ENCODE measurements at regions not wholly inside any gene's neighbourhood (a gene's known extent, or its start where the extent isn't known, plus 50 kb on each side); places are given as distances from the start of the nearest gene placed in this dataset.
"Not testable (repeated sequence)": the region's sequence is repeated elsewhere in the genome, so short reads cannot be mapped to it uniquely, and the experiment has no call there.

DNA sequence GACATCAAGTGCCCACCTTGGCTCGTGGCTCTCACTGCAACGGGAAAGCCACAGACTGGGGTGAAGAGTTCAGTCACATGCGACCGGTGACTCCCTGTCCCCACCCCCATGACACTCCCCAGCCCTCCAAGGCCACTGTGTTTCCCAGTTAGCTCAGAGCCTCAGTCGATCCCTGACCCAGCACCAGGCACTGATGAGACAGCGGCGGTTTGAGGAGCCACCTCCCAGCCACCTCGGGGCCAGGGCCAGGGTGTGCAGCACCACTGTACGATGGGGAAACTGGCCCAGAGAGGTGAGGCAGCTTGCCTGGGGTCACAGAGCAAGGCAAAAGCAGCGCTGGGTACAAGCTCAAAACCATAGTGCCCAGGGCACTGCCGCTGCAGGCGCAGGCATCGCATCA, 266.0 kb downstream of the OR4F29 start:
- TF ChIP-seq, protein P1, sequence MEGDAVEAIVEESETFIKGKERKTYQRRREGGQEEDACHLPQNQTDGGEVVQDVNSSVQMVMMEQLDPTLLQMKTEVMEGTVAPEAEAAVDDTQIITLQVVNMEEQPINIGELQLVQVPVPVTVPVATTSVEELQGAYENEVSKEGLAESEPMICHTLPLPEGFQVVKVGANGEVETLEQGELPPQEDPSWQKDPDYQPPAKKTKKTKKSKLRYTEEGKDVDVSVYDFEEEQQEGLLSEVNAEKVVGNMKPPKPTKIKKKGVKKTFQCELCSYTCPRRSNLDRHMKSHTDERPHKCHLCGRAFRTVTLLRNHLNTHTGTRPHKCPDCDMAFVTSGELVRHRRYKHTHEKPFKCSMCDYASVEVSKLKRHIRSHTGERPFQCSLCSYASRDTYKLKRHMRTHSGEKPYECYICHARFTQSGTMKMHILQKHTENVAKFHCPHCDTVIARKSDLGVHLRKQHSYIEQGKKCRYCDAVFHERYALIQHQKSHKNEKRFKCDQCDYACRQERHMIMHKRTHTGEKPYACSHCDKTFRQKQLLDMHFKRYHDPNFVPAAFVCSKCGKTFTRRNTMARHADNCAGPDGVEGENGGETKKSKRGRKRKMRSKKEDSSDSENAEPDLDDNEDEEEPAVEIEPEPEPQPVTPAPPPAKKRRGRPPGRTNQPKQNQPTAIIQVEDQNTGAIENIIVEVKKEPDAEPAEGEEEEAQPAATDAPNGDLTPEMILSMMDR (IDR thresholded peaks at IDR 0.05): not testable (repeated sequence)
- not testable (repeated sequence) for TF ChIP-seq POLR2A (IDR thresholded peaks at IDR 0.05)

Data from right lobe of liver (tissue), 4 donors.